GM18498 (cell line): ENCODE measurements at regions not wholly inside any gene's neighbourhood (a gene's known extent, or its start where the extent isn't known, plus 50 kb on each side); places are given as distances from the start of the nearest gene placed in this dataset.
A peak's percentile ranks its signal among the peaks of the same experiment; 100 is the strongest.

ENCODE experiments used
- ATAC-seq: cut with Tn5 transposase; IDR thresholded peaks from one replicate; pipeline ENCODE4 v1.9.1; 2021; ENCODE audit warnings: mild to moderate bottlenecking, moderate library complexity; ENCODE audit not compliant: unreplicated experiment

- ATAC-seq, result no peak
Measured at GRCh38 chr2:8193686-8194615, 487.9 kb upstream of the ID2 start.

GRCh38 chr2:8195784-8196183, 486.1 kb upstream of the ID2 start:
- ATAC-seq, result no peak

DNA sequence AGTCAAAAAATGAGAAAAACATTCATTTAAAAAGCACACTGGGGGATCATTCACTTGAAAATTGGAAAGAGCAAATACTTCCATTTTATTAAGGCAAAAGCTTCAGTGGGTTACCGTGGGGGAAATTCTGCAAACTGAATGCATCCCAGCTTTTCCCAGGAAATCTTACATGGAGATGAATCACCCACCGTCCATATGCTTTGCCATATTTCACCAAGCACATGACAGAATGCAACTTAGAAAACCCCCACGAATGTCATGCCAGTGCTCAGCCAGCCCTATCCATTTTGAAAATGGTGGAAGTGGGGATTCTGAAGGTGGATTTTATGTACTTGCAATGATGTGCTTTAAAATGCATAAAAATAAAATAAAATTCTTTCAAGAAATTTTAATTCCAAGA, 485.5 kb upstream of the ID2 start:
- ATAC-seq, result no peak

- ATAC-seq, result no peak
Measured at GRCh38 chr2:8197101-8197500, 484.8 kb upstream of the ID2 start.

DNA sequence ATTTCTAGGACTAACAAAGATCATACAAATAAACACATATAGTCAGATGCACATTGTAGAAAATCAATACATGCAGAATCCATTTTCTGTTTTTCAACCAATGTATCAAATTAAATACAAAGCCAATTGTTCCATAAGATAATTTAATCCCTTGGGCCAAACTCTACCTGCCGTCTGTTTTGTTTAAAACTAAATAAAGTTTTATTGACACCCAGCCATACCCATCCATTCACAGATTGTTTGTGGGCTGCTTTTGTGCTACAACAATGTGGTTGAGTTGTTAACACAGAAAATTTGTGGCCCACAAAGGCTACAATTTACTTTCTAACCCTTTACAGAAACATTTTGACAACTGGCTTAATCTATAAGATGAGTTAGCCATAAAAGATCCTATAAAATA, 484.0 kb upstream of the ID2 start:
- no peak for ATAC-seq

DNA sequence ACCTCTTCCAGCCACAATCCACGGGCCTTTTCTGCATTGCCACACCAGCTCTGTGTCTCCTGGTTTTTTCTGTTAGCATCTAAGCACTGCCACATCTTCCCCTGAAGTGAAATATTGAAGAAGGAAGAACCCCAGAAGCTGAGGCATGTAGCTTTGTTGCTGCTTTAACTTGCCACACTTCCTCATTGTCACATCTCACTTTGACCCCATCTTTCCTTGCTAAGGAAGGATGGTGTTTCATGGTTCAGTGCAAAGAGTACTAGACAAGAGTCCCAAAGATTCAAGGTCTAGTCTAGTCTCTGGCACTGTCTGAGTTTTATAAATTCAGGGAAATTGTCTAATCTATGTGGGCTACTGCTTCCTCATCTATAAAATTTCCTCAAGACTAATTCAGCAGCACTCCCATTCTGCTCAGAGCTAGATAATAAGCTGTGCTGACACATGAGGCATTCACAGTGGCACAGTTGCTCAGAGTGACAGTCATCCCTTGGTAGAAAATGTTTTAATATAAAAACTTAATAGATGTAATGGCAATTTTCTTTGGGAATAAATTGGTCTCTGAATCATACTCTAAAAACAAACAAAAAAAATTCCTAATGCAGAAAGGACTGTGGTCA, 483.0 kb upstream of the ID2 start:
- ATAC-seq, result no peak

DNA sequence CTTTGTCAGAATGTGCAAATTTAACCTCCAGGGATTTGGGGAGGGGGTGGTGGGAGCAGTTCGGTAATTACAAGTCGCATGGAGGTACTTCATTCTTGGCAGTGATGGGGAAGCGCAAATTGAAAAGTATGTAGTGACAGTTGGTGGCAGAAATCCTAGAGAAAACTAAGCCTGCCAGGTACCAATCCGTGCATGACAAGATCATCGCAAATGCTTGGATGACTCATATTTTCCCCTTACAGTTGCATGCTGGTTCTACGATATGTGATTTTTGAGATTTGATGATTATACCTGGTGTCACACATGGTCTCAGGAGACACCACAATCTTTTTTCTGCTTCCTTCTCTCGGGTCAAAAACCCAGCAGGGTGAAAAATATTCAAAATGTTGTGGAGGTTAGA, 479.7 kb upstream of the ID2 start:
- no peak for ATAC-seq

DNA sequence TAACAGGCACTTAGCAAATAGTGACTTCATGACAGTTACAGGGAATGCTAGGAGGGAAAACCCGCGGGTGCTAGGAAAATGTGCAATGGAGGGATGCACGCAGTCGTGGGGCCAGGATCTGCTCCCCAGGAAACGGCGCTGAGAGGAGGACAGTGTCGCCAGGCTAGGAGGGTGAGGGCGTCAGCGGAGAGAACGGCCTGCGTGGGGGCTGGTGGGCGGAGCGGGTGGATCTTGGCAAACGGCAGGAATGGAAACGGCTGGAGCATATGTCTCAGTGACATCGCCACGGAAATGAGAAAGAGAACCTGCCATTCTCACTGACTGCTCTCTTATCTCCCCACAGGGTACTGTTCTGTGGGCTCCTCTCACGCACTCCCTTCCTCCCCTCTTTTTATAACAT, 478.5 kb upstream of the ID2 start:
- ATAC-seq, result no peak

- no peak for ATAC-seq
Measured at GRCh38 chr2:8204711-8205110, 477.1 kb upstream of the ID2 start.

DNA sequence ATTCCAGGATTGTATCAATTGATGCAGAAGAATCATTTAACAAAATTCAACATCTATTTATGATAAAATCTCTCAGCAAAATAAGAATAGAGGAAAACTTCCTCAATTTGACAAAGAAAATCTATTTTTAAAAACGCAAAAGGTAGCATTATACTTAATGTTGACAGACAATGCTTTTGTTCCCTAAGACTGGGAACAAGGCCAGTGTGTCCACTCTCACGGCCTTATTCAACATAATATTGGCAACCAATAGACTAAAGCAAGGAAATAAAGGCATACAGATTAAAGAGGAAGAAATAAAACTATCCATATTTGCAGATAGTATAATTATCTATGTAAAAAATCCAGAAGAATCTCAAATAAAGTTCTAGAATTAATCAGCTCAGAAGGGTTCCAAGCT, 472.4 kb upstream of the ID2 start:
- no peak for ATAC-seq

DNA sequence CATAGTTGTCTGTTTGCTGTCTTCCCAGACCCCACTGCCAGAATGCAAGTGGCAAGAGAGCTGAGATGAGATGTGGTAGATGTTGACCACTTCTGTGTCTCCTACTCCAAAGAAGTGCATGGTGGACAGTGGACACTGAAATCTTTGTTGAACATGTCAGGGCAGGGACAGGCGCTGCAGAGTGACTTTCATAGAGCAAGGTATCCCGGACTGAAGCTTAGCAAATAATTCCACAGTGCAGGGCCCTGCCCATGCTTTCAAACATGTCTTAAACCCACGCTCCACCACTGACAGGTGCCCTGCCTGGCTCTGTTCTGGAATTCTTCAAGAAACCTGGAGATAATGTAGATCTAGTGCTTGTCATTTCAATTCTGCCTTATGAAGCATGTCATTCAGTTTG, 470.5 kb upstream of the ID2 start:
- ATAC-seq, result no peak

DNA sequence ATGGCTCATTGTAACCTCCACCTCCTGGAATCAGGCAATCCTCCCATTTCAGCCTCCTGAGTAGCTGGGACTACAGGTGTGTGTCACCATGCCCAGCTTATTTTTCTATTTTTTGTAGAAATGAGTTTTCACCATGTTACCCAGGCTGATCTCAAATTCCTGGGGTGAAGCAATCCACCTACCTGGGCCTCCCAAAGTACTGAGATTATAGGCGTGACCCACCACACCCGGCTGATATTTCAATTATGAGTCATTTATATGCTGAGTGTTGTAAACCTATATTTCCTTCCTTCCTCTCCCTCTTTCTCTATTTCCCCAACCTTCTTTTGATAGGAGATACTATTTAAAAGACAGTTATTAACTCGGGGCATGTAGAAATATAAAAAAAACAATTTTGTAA, 469.6 kb upstream of the ID2 start:
- no peak for ATAC-seq

- no peak for ATAC-seq
Measured at GRCh38 chr2:8214036-8214615, 467.7 kb upstream of the ID2 start.

DNA sequence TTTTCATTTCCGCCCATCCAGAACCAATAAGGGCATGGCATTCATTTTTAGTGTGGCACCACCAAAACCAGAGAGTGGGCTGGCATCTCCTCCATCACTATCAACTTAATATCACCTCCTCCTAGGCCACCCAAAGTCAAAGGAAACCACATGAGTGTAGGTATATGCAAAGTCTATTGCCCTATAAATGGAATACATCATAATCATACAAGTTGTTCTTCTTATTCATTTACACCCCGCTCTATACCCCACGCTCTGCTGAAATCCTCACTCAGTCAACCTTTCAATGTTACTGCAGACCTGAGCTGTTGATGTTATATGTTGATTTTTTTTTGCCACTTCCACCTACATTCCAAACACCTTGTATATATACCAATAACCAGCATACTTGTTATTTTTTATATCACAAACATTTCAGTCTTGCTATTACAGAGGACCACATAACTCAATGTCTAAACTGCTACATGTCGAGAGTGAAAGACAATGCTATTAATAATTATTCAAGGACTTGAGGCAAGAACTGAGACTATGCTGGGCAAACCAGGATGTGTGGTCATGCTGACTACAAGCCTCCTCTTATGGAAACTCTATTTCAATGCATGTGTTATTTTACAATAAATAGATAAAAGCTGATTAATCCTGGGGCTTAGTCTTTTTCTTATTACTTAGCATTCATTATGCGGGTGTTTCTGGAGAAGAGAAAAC, 466.5 kb upstream of the ID2 start:
- peak; percentile 85 for ATAC-seq

DNA sequence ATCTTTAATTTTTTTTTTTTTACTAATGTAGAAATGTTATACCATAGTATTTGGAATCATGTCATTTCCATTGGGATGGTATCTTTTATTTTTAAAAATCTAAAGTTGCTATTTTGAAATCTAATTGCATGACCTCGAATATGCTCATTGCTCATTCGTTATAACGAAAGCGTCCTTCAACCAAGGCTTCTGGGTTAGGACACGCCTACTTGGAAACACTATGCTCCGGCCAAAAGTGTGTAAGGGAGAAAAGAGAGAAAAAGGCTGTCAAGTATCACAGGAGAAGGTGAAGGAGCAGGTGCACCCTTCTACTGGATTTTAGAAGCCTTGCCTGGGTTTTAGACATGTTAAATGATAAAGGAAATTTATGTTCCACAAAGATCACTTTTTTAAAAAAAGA, 465.9 kb upstream of the ID2 start:
- ATAC-seq, result no peak

DNA sequence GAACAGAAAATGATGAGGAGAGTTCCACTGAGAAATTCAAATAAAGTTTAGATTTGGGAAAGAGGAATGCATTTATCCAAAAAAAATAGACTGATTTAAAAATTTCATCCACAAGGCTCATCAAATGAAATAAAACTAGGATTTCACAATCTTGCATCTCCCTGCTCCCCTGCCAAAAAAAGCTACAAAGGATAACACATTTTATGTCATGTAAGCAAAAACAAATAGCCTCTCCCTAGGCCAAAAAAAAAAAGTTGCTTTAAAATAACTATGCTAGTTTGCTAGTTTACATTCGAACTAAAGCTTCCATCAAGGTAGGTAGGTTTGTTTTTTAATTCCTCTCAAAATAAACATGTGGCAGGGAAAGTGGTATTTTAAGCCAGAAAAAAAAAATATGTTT, 465.5 kb upstream of the ID2 start:
- ATAC-seq, result no peak

- ATAC-seq, result no peak
Measured at GRCh38 chr2:8217468-8218030, 464.3 kb upstream of the ID2 start.

GRCh38 chr2:8219096-8219495, 462.8 kb upstream of the ID2 start:
- no peak for ATAC-seq

- no peak for ATAC-seq
Measured at GRCh38 chr2:8219631-8220355, 462.1 kb upstream of the ID2 start.

DNA sequence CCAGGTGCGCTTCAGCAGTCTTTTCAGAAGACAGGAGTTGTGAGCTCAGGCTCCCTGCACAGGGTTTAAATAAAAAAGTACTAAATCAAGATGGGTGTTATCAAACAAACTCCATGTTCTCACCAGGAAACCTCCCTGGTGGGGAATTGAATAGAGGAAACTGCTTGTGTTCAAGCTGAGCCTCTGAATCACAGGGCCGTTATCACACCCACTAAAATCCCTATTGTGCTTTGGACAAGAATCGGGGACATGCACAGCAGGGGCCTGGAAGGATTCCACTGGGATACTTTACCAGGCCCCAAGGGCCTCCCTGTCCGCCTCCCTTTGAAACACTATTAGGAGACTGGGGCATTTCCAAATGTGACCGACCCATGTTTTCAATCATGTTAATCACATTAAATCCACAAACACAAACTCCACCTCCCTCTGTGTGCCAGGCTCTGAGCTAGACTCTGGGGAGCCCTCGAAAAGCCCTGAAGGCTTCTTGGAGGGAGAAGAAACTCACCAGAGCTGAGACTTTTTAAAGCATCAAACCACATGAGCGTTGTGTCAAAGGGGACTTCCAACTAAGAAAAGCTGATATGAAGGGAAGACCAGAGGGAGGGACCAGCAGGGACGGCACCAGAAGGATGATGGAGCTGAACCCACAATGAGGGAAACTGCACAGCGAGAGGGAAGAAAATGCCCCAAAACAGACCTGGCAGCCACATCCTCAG, 458.7 kb upstream of the ID2 start:
- no peak for ATAC-seq
